SH-SY5Y (cell line): ENCODE measurements at regions not wholly inside any gene's neighbourhood (a gene's known extent, or its start where the extent isn't known, plus 50 kb on each side); places are given as distances from the start of the nearest gene placed in this dataset.

Experiments
- GATA2 ChIP-seq: IDR thresholded peaks from 2 replicates; pipeline ENCODE4 v1.6.1; 2011; ENCODE audit warnings: mild to moderate bottlenecking, low read depth, low read length
- GATA3 ChIP-seq: IDR thresholded peaks from 2 replicates; pipeline ENCODE4 v1.6.1; 2011; ENCODE audit warnings: low read depth, mild to moderate bottlenecking, low read length, moderate library complexity

DNA sequence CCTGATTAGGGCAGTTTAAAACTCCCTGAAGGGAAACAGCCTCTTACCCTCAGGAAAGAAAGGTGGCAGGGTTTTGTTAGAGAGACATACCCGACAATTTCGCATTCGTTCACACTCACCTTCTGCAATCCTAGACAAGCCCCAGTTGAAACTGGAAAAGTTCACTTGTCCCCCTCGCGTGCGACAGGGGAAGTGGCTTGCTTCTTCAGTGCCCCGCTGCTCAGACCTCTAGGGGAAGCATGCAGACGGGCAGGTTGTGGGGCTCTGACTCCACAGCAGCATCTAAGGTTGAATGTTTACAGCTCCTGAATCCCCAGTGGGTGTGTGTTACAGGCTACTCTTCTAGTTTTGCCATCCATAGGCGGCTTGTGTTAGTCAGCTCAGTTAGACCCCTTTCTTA, 575.7 kb upstream of the ACO1 start:
- TF ChIP-seq GATA3 (no peak), GATA2 (no peak)
